CD4-positive, alpha-beta memory T cell (primary cell): ENCODE measurements at regions not wholly inside any gene's neighbourhood (a gene's known extent, or its start where the extent isn't known, plus 50 kb on each side); places are given as distances from the start of the nearest gene placed in this dataset.
"Not testable (repeated sequence)": the region's sequence is repeated elsewhere in the genome, so short reads cannot be mapped to it uniquely, and the experiment has no call there.

ENCODE experiments used
- CTCF ChIA-PET: fragments of 350-600 bp; sonication (Branson Sonifier 250); formaldehyde crosslinking; loops from one replicate; lab custom pipeline; 2021; ENCODE audit warnings: inconsistent platforms; ENCODE audit not compliant: partially characterized antibody; lab: Charles Lee
- POLR2A ChIA-PET: fragments of 350-600 bp; sonication (Branson Sonifier 250); formaldehyde crosslinking; loops from one replicate; lab custom pipeline; 2021; ENCODE audit not compliant: partially characterized antibody; lab: Charles Lee
- DNase-seq, 5 donors: peaks; one replicate each; pipeline versions ENCODE4 v3.0.0 to v3.0.0-alpha.2; 2020 to 2022; ENCODE audit warnings: mixed read lengths in 1 of 5
- H3K27ac ChIP-seq: one replicate; pipeline ENCODE4 v1.7.0; 2013; ENCODE audit warnings: low read depth, low read length
- H3K27me3 ChIP-seq: 2 replicates; pipeline ENCODE4 v1.7.0; 2013; ENCODE audit warnings: mild to moderate bottlenecking, low read length, moderate library complexity; ENCODE audit not compliant: insufficient read depth
- H3K36me3 ChIP-seq: 2 replicates; pipeline ENCODE4 v1.7.0; 2013; ENCODE audit warnings: mild to moderate bottlenecking, low read length, moderate library complexity; ENCODE audit not compliant: insufficient read depth
- H3K4me1 ChIP-seq: 2 replicates; pipeline ENCODE4 v1.7.0; 2013; ENCODE audit warnings: mild to moderate bottlenecking, low read length, moderate library complexity; ENCODE audit not compliant: insufficient read depth
- H3K4me3 ChIP-seq, 2 donors: one replicate each; pipeline ENCODE4 v1.7.0; 2013; ENCODE audit warnings: low read length in 2 of 2, mild to moderate bottlenecking in 1 of 2
- H3K9me3 ChIP-seq, 2 donors: one replicate each; pipeline ENCODE4 v1.7.0; 2013; ENCODE audit warnings: low read length in 2 of 2, control low read depth in 1 of 2; ENCODE audit not compliant: control insufficient read depth in 1 of 2
- H3K27ac Mint-ChIP-seq, 7 donors: one replicate each; pipeline ENCODE4 v1.8.0; 2020 to 2021; ENCODE audit warnings: mixed read lengths in 7 of 7, mild to moderate bottlenecking in 6 of 7, inconsistent platforms in 3 of 7, moderate library complexity in 3 of 7
- H3K27me3 Mint-ChIP-seq, 2 donors: one replicate each; pipeline ENCODE4 v1.8.0; 2020 to 2021; ENCODE audit warnings: mixed read lengths in 2 of 2
- H3K36me3 Mint-ChIP-seq, 2 donors: one replicate each; pipeline ENCODE4 v1.8.0; 2020 to 2021; ENCODE audit warnings: mixed read lengths in 2 of 2, inconsistent platforms in 1 of 2, mild to moderate bottlenecking in 1 of 2
- H3K4me1 Mint-ChIP-seq, 4 donors: one replicate each; pipeline ENCODE4 v1.8.0; 2020 to 2021; ENCODE audit warnings: mixed read lengths in 4 of 4, mild to moderate bottlenecking in 1 of 4
- H3K4me3 Mint-ChIP-seq, 8 donors: one replicate each; pipeline ENCODE4 v1.8.0; 2020 to 2021; ENCODE audit warnings: mixed read lengths in 8 of 8, mild to moderate bottlenecking in 7 of 8, moderate library complexity in 6 of 8, inconsistent platforms in 3 of 8
- H3K9me3 Mint-ChIP-seq, 8 donors: one replicate each; pipeline ENCODE4 v1.8.0; 2020 to 2021; ENCODE audit warnings: mixed read lengths in 8 of 8, mild to moderate bottlenecking in 5 of 8, inconsistent platforms in 3 of 8, moderate library complexity in 1 of 8
- intact Hi-C: fragments of 100-400 bp; cut with micrococcal nuclease; formaldehyde crosslinking; loops from one replicate; pipeline ENCODE4 v1.15.1; 2023

- peaks cover 9 to 13% of the 10 kb centered on the region in 2 donors for H3K27me3 Mint-ChIP-seq
- CTCF ChIA-PET = interaction anchor here (0.7 kb wide), 1 partner anchor 444 kb away, joined by 4 read pairs; no protein-coding TSS in a partner anchor
Observed at GRCh38 chr7:13130906-13131305, 443.5 kb downstream of the ARL4A start.

GRCh38 chr7:13132314-13132713 lies 444.9 kb downstream of the ARL4A start:
- H3K27ac ChIP-seq = no peak overlapping the region
- no peaks in the 10 kb centered on the region for H3K4me1 ChIP-seq
- POLR2A ChIA-PET = no interaction called here
- intact Hi-C loops = no loop called here
- Mint-ChIP-seq H3K9me3 (peaks cover 0 to 13% (median 7%) of the 10 kb centered on the region in 8 donors), H3K4me1 (no peaks in the 10 kb centered on the region), H3K27ac (no peak overlapping the region), H3K36me3 (no peaks in the 10 kb centered on the region), H3K27me3 (peaks cover 9 to 13% of the 10 kb centered on the region in 2 donors), H3K4me3 (no peak overlapping the region)
- H3K27me3 ChIP-seq = no peaks in the 10 kb centered on the region
- no peaks in the 10 kb centered on the region for H3K36me3 ChIP-seq
- no peaks in the 10 kb centered on the region for H3K9me3 ChIP-seq
- no peak for DNase-seq
- CTCF ChIA-PET = no interaction called here
- H3K4me3 ChIP-seq = no peak overlapping the region

More at GRCh38 chr7:13130906-13131305, 443.5 kb downstream of the ARL4A start:
- H3K4me1 Mint-ChIP-seq, H3K4me3 Mint-ChIP-seq, H3K4me1 ChIP-seq, H3K36me3 Mint-ChIP-seq, H3K27ac Mint-ChIP-seq, H3K9me3 ChIP-seq, intact Hi-C loops, H3K9me3 Mint-ChIP-seq, DNase-seq, H3K36me3 ChIP-seq, POLR2A ChIA-PET, H3K4me3 ChIP-seq, H3K27ac ChIP-seq, H3K27me3 ChIP-seq: not testable (repeated sequence)

GRCh38 chr7:13136345-13136744 lies 448.9 kb downstream of the ARL4A start:
- H3K27me3 Mint-ChIP-seq, H3K27ac Mint-ChIP-seq, H3K27me3 ChIP-seq, intact Hi-C loops, CTCF ChIA-PET, H3K4me3 ChIP-seq, H3K4me1 Mint-ChIP-seq, POLR2A ChIA-PET, H3K9me3 ChIP-seq, DNase-seq, H3K4me3 Mint-ChIP-seq, H3K27ac ChIP-seq, H3K36me3 Mint-ChIP-seq, H3K4me1 ChIP-seq, H3K36me3 ChIP-seq: not testable (repeated sequence)
- H3K9me3 Mint-ChIP-seq = peaks cover 0 to 17% (median 7%) of the 10 kb centered on the region in 8 donors

- no peaks in the 10 kb centered on the region for H3K4me1 ChIP-seq
- Mint-ChIP-seq H3K27ac (no peak overlapping the region), H3K9me3 (peaks cover 0 to 17% (median 7%) of the 10 kb centered on the region in 8 donors), H3K27me3 (peaks cover 0 to 3% of the 10 kb centered on the region in 2 donors), H3K4me1 (no peaks in the 10 kb centered on the region), H3K36me3 (no peaks in the 10 kb centered on the region), H3K4me3 (no peak overlapping the region)
- H3K9me3 ChIP-seq = no peaks in the 10 kb centered on the region
- no peak for DNase-seq
- no peaks in the 10 kb centered on the region for H3K27me3 ChIP-seq
- no peak overlapping the region for H3K27ac ChIP-seq
- H3K4me3 ChIP-seq = no peak overlapping the region
- POLR2A ChIA-PET = no interaction called here
- intact Hi-C loops = no loop called here
- CTCF ChIA-PET = no interaction called here
- H3K36me3 ChIP-seq = no peaks in the 10 kb centered on the region
Observed at GRCh38 chr7:13139436-13139835, 452.0 kb downstream of the ARL4A start.

- H3K4me1 ChIP-seq = no peaks in the 10 kb centered on the region
- H3K36me3 ChIP-seq = no peaks in the 10 kb centered on the region
- ChIA-PET CTCF (no interaction called here), POLR2A (no interaction called here)
- no peaks in the 10 kb centered on the region for H3K27me3 ChIP-seq
- intact Hi-C loops = no loop called here
- no peaks in the 10 kb centered on the region for H3K36me3 Mint-ChIP-seq
- no peaks in the 10 kb centered on the region for H3K9me3 ChIP-seq
- no peak overlapping the region for H3K27ac Mint-ChIP-seq
- peaks cover 0 to 1% of the 10 kb centered on the region in 2 donors for H3K27me3 Mint-ChIP-seq
- no peaks in the 10 kb centered on the region for H3K9me3 Mint-ChIP-seq
- H3K4me3 ChIP-seq = no peak overlapping the region
- no peak overlapping the region for H3K4me3 Mint-ChIP-seq
- H3K4me1 Mint-ChIP-seq = no peaks in the 10 kb centered on the region
- no peak overlapping the region for H3K27ac ChIP-seq
- no peak for DNase-seq
Observed at GRCh38 chr7:13144673-13145072, 457.2 kb downstream of the ARL4A start.

GRCh38 chr7:13148548-13148947 lies 461.1 kb downstream of the ARL4A start:
- no peaks in the 10 kb centered on the region for H3K9me3 Mint-ChIP-seq
- no peak for DNase-seq
- H3K27me3 Mint-ChIP-seq = peaks cover 0 to 1% of the 10 kb centered on the region in 2 donors
- no peak overlapping the region for H3K4me3 Mint-ChIP-seq
- Histone ChIP-seq H3K36me3 (no peaks in the 10 kb centered on the region), H3K4me3 (no peak overlapping the region), H3K27ac (no peak overlapping the region), H3K4me1 (no peaks in the 10 kb centered on the region), H3K27me3 (no peaks in the 10 kb centered on the region), H3K9me3 (no peaks in the 10 kb centered on the region)
- ChIA-PET POLR2A (no interaction called here), CTCF (no interaction called here)
- H3K36me3 Mint-ChIP-seq = no peaks in the 10 kb centered on the region
- intact Hi-C loops = no loop called here
- H3K4me1 Mint-ChIP-seq = peaks cover 0 to 5% (median under 1%) of the 10 kb centered on the region in 4 donors
- no peak overlapping the region for H3K27ac Mint-ChIP-seq

GRCh38 chr7:13151978-13152377 lies 464.5 kb downstream of the ARL4A start:
- no peak overlapping the region for H3K27ac Mint-ChIP-seq
- no peaks in the 10 kb centered on the region for H3K36me3 Mint-ChIP-seq
- CTCF ChIA-PET = no interaction called here
- H3K9me3 Mint-ChIP-seq = no peaks in the 10 kb centered on the region
- peaks cover 0 to 7% (median 1%) of the 10 kb centered on the region in 4 donors for H3K4me1 Mint-ChIP-seq
- H3K4me3 Mint-ChIP-seq = no peak overlapping the region
- H3K27me3 Mint-ChIP-seq = no peaks in the 10 kb centered on the region
- intact Hi-C loops = no loop called here
- H3K27me3 ChIP-seq = no peaks in the 10 kb centered on the region
- H3K4me1 ChIP-seq = no peaks in the 10 kb centered on the region
- POLR2A ChIA-PET = no interaction called here
- H3K27ac ChIP-seq = no peak overlapping the region
- no peaks in the 10 kb centered on the region for H3K9me3 ChIP-seq
- no peak overlapping the region for H3K4me3 ChIP-seq
- H3K36me3 ChIP-seq = no peaks in the 10 kb centered on the region
- DNase-seq = no peak

GRCh38 chr7:13152755-13153154 lies 465.3 kb downstream of the ARL4A start:
- ChIA-PET POLR2A (no interaction called here), CTCF (no interaction called here)
- no peak overlapping the region for H3K27ac Mint-ChIP-seq

More at GRCh38 chr7:13152755-13153154, 465.3 kb downstream of the ARL4A start:
- H3K4me1 ChIP-seq = no peaks in the 10 kb centered on the region
- H3K36me3 ChIP-seq = no peaks in the 10 kb centered on the region
- H3K4me3 ChIP-seq = no peak overlapping the region
- no peak overlapping the region for H3K27ac ChIP-seq
- H3K9me3 Mint-ChIP-seq = no peaks in the 10 kb centered on the region
- intact Hi-C loops = no loop called here
- DNase-seq = no peak
- no peaks in the 10 kb centered on the region for H3K9me3 ChIP-seq
- H3K27me3 ChIP-seq = no peaks in the 10 kb centered on the region
- peaks cover 0 to 7% (median 1%) of the 10 kb centered on the region in 4 donors for H3K4me1 Mint-ChIP-seq
- H3K4me3 Mint-ChIP-seq = no peak overlapping the region
- no peaks in the 10 kb centered on the region for H3K27me3 Mint-ChIP-seq
- no peaks in the 10 kb centered on the region for H3K36me3 Mint-ChIP-seq
